ENCODE measurements at regions not wholly inside any gene's neighbourhood (a gene's known extent, or its start where the extent isn't known, plus 50 kb on each side); places are given as distances from the start of the nearest gene placed in this dataset.
A peak's percentile ranks its signal among the peaks of the same experiment; 100 is the strongest.

GRCh38 chr7:109951565-109951928, 1139.4 kb upstream of the LRRN3 start:
- DNase-seq (ENCODE audit: low read depth): no peak
- no peak for TF ChIP-seq CTCF (IDR thresholded peaks at IDR 0.05; ENCODE audit: insufficient read depth, low read depth, low read length)
- H3K4me3 ChIP-seq (ENCODE audit: low read depth, low read length): no peak overlapping the region

GRCh38 chr7:109955986-109956385, 1134.9 kb upstream of the LRRN3 start:
- no peak for DNase-seq (ENCODE audit: low read depth)
- no peak for TF ChIP-seq CTCF (IDR thresholded peaks at IDR 0.05; ENCODE audit: insufficient read depth, low read depth, low read length)

GRCh38 chr7:109956916-109957315, 1134.0 kb upstream of the LRRN3 start:
- H3K4me3 ChIP-seq (ENCODE audit: low read depth, low read length): no peak overlapping the region
- no peak for DNase-seq (ENCODE audit: low read depth)
- no peak for TF ChIP-seq CTCF (IDR thresholded peaks at IDR 0.05; ENCODE audit: insufficient read depth, low read depth, low read length)

More at GRCh38 chr7:109955986-109956385, 1134.9 kb upstream of the LRRN3 start:
- H3K4me3 ChIP-seq (ENCODE audit: low read depth, low read length): no peak overlapping the region

- no peak for DNase-seq (ENCODE audit: low read depth)
- no peak for TF ChIP-seq CTCF (IDR thresholded peaks at IDR 0.05; ENCODE audit: insufficient read depth, low read depth, low read length)
- H3K4me3 ChIP-seq (ENCODE audit: low read depth, low read length): no peak overlapping the region
These were observed 1127.2 kb upstream of the LRRN3 start for GRCh38 chr7:109963741-109964140.

- no peak overlapping the region for H3K4me3 ChIP-seq (ENCODE audit: low read depth, low read length)
- TF ChIP-seq CTCF (IDR thresholded peaks at IDR 0.05; ENCODE audit: insufficient read depth, low read depth, low read length): no peak
- no peak for DNase-seq (ENCODE audit: low read depth)
These were observed 1126.1 kb upstream of the LRRN3 start for GRCh38 chr7:109964780-109965179.

GRCh38 chr7:109967406-109967805, 1123.5 kb upstream of the LRRN3 start:
- H3K4me3 ChIP-seq (ENCODE audit: low read depth, low read length): no peak overlapping the region

More at GRCh38 chr7:109967406-109967805, 1123.5 kb upstream of the LRRN3 start:
- DNase-seq (ENCODE audit: low read depth): peak; percentile 1
- TF ChIP-seq CTCF (IDR thresholded peaks at IDR 0.05; ENCODE audit: insufficient read depth, low read depth, low read length): no peak
